Kidney glomerular epithelial cell (primary cell): ENCODE measurements at regions not wholly inside any gene's neighbourhood (a gene's known extent, or its start where the extent isn't known, plus 50 kb on each side); places are given as distances from the start of the nearest gene placed in this dataset.
A peak's percentile ranks its signal among the peaks of the same experiment; 100 is the strongest.

ENCODE experiments used
- DNase-seq: peaks from one replicate; lab custom pipeline; 2025; lab: John Stamatoyannopoulos, UW

DNA sequence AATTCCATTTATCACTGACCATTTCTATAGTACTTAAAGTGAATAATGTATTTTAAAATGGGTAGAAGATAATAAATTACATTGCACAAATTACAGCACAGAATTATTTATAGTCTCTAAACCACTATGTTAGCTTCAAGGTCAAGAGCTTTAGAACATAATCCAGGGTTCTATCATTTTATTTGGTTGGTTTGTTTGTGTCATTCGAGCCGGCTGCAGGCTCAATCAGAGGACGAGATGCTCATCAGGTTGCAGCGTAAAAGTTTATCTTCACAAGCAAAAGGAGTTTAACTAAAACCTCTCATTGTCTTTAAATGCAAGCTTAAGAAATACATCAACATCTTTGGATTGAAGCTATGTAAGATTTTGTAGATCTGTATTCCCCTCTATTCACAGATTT lies 523.8 kb downstream of the EFNA5 start:
- no peak for DNase-seq

DNA sequence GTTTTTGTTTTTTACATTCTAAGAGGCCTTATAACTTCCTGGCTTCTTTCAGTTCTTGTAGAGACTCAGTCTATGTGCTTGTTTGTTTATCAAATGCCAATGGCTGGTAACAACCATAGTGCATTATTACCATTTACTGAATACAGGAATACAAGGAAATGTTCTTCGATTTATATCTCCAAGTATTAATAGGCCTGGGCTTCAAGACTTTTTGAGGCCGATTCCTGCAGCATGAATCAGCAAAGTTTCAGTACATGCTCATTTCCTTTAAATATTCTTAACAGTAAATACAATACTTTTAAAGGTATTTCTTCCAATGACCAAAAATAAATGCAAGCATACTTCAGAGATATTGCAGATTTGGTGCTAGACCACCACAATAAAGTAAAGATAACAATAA lies 535.3 kb downstream of the EFNA5 start:
- DNase-seq = no peak

DNA sequence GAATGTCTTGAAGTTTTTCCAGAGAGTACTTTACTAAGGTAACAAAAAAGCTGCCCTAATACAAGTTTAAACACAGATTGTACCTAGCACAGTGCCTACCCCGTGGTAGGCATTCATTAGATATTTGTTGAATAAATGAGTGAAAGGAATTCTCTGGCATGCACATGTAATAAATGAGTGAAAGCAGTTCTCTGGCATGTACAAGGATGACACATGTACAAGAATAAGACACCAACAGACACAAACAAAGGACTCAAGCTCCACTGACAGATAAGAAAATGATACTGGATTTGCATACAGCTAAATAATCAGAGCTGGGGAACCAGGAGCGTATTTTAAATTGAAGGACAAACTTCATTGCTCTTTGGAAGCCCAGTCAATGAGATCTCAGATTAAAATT lies 535.8 kb downstream of the EFNA5 start:
- no peak for DNase-seq

DNA sequence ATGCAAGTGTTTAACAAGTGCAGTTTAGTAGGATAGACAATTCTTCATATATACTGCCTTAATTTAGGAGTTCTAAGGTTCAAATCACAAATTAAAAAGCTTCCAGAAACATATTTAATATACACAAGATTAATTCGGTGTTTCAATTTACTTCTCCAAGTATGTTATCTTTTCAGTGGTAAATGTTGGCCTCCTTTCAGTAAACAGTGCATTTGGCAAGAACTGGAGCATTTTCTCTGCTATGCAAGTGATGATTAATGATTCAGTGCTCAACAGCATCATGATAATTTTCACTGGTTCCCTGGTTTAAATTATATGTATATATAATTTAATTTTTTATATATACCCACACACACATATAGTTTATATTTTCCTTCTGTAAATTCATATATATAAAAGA lies 541.7 kb downstream of the EFNA5 start:
- DNase-seq = peak; percentile 24

- DNase-seq = no peak
Measured at GRCh38 chr5:107127878-107128277, 542.9 kb downstream of the EFNA5 start.

DNA sequence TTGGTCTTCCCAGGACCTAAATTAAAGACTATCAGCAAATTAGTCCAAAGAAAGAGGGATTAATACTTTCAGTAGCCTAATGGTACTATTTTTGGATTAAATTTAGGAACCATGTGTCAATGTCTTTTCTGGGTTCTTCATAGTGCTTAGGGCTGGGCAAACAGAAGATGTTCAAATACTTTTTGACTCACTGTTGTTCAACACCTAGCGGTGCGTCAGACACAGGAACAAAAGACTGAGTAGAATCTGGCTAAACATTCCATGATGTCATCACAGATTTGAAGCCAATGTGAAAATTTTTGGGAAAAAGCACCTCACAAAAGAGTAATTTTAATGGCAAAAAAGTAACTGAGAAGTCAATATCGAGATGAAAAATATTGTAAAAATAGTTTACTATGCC lies 544.4 kb downstream of the EFNA5 start:
- DNase-seq = no peak

GRCh38 chr5:107124376-107124775 lies 546.4 kb downstream of the EFNA5 start:
- no peak for DNase-seq

DNA sequence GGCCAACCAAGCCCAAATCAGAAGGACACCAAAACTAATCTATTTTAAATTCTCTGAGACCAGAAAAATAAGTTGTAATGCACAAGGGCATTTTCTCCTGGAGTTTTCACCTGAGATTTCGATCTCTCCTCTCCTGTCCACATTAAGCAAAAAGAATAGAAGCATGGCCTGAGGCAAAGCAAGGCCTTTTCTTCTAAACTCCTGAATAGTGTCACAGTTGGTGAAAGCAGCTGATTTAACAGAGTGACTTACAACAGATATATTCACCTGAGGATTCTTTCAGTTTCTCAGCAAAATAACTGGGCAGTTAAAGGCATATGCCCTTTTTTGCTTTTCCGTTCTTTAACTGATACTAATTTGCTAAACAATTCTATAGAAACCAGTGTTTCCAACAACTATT lies 547.7 kb downstream of the EFNA5 start:
- no peak for DNase-seq

DNA sequence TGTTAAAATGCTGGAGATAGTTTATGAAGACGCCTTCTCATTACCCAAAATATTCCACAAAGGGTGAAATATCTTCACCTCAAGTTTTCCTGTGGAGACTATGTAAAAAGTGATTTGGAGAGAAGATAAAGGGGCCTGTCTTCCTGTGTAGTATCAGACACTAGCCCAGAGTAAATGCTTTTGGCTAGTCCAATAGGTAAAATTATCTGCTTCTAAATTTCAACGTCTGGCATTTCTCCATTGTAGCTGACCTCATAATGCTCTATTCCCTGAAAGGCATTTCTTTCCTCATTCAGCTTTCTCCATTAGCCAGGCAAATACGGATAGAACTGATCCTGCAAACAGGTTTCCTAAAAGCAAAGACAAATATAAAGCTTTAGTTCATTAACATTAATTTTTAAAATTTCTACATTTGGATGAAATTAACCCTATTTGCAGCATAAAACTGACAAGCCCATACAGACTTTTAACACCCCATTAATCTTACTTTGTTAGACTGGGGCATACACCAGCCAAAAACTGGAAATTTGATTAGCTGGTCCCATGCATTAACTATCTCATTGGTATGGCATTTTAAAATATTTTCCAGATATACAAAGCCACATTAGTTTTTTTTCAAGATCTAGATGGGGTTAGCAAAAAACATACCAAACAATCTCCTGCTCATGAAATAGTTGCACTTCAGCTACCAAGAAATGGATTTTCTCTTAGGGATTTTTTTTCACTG lies 548.8 kb downstream of the EFNA5 start:
- DNase-seq = no peak

- no peak for DNase-seq
Measured at GRCh38 chr5:107119656-107120055, 551.1 kb downstream of the EFNA5 start.

DNA sequence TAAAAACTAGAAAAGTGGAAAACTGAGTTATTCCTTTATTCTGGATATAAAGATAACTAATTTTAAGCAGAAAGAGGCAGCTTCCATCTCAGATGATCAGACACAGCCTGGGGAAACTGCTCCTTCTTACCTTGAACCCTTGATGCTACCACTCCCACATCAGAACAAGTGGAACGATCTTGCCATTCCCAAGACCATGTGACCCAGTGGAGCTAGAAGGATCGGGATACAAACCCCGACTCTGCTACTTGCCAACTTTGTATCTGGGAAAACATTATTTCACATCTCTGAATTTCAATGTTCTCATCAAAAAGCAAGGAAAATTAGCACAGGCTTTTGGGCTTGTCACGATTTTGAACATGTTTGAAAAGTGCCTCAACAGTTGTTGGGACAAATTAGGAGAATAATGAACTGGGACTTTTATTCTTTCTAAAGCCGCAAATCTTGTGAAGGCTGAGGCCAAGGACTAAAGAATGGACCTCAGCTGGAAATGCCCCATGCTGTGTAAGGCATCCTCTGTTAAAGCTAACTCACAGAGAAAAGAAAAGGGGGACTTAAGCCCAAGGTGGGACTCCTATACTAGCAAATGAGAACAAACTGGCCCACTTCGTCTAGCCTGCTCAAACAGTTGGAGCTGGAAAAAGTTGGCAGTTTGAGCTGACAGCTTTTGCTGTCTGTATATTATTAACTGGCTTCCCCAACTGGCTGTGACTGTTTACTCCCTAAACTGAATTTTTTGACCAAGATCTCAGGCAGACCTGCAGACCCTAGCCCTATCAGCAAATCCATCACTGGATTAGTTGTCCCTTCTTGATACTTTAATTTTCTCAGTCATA lies 552.3 kb downstream of the EFNA5 start:
- DNase-seq = no peak

DNA sequence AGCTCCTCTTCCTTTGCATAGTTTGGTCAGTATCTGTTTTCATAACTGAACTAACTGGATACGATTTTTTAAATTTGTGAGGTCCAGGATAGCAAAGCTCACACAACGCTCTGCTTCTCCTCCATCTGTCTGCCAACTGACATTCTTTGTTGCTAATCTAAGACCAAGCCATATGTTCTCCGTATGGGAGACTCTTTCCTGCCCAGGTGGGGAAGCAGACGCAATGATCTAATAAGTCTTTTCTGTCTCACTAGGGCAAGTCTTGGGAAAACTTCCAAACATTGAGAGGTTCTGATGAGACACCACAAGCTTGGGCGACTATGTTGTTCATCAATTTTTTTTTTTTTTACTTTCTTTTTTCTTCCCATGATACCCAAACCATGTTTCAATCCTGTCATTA lies 558.5 kb downstream of the EFNA5 start:
- DNase-seq = no peak

- peak; percentile 55 for DNase-seq
Measured at GRCh38 chr5:107104040-107104995, 566.4 kb downstream of the EFNA5 start.

GRCh38 chr5:107103522-107103921 lies 567.2 kb downstream of the EFNA5 start:
- no peak for DNase-seq

- peak; percentile 7 for DNase-seq
Measured at GRCh38 chr5:107100121-107100520, 570.6 kb downstream of the EFNA5 start.

- no peak for DNase-seq
Measured at GRCh38 chr5:107099506-107099905, 571.2 kb downstream of the EFNA5 start.

DNA sequence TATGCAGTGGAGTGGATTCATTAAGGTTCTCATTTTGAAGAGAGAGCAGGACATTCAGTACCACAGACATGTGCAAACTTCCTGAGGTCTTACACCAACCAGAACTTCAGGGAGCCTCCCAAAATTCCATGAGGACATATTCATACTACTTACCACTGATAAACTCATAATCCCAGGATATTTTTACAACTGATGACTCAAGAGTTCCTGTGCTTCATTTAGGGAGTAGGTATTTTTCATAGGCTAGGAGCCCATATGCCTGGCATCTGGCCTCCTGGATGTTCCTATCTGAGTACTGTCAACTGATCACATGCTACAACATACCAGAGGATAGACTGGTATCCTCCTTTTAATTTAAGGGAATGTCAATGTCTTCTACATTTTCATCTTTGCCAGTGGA lies 578.0 kb downstream of the EFNA5 start:
- DNase-seq = no peak

GRCh38 chr5:107090506-107090905 lies 580.2 kb downstream of the EFNA5 start:
- no peak for DNase-seq

DNA sequence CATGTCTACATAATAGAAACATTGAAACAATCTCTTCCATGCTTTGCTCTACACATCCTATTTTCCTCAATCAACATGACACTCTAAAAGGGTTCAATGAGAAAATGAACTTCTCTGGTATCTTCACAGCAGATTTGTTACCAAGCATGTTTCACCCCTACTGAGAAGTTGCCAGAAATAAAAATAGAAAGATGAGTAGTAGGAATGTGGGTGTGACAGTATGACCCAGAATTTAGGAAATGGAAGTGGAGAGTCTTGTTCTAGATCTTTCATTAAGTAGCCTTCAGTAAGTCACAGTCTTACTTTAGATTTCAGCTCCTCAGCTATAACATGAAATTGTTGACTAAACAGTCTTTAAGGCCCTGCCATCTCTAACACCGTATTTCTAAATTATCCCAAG lies 581.8 kb downstream of the EFNA5 start:
- DNase-seq = no peak

DNA sequence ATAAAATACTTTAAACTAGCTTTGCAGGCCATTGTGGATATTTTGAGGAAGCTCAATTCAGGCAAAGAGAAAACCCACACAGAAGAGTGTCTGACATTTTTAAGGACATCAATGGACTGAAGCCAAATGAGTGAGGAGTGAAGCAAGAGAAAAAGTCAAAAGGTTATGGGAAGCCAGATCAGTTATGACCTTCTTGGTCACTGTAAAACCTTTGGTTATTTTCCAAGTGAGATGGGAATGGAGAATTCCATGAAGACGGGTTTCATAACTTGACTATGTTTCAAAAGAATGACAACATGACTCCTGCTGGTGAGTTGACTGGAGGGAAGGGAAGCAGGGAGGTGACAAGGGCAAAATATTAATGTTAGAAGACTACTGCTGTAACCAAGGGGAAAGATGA lies 585.2 kb downstream of the EFNA5 start:
- no peak for DNase-seq

- DNase-seq = peak; percentile 78
Measured at GRCh38 chr5:107074996-107075395, 595.7 kb downstream of the EFNA5 start.

GRCh38 chr5:107072967-107073366 lies 597.8 kb downstream of the EFNA5 start:
- no peak for DNase-seq
